A549 (cell line): ENCODE measurements at regions not wholly inside any gene's neighbourhood (a gene's known extent, or its start where the extent isn't known, plus 50 kb on each side); places are given as distances from the start of the nearest gene placed in this dataset.

ENCODE experiments used
- MAX ChIP-seq: IDR thresholded peaks from 2 replicates; pipeline ENCODE4 v1.6.1; 2012
- POLR2A ChIP-seq: IDR thresholded peaks from 2 replicates; pipeline ENCODE4 v1.6.1; 2012; ENCODE audit warnings: mild to moderate bottlenecking, low read length
- RCOR1 ChIP-seq: fragments of 150-350 bp; IDR thresholded peaks from 2 replicates; pipeline ENCODE4 v1.6.1; 2014; ENCODE audit warnings: antibody characterized with exemption, low read length, low read depth
- TF ChIP-seq, protein P1 (sequence below): fragments of >200 bp; sonication (Bioruptor Twin); formaldehyde crosslinking; IDR thresholded peaks from 3 replicates; pipeline ENCODE4 v1.5.1; 2016

- TF ChIP-seq MAX = no peak
- TF ChIP-seq, protein P1, sequence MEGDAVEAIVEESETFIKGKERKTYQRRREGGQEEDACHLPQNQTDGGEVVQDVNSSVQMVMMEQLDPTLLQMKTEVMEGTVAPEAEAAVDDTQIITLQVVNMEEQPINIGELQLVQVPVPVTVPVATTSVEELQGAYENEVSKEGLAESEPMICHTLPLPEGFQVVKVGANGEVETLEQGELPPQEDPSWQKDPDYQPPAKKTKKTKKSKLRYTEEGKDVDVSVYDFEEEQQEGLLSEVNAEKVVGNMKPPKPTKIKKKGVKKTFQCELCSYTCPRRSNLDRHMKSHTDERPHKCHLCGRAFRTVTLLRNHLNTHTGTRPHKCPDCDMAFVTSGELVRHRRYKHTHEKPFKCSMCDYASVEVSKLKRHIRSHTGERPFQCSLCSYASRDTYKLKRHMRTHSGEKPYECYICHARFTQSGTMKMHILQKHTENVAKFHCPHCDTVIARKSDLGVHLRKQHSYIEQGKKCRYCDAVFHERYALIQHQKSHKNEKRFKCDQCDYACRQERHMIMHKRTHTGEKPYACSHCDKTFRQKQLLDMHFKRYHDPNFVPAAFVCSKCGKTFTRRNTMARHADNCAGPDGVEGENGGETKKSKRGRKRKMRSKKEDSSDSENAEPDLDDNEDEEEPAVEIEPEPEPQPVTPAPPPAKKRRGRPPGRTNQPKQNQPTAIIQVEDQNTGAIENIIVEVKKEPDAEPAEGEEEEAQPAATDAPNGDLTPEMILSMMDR = no peak
- TF ChIP-seq RCOR1 = no peak
- TF ChIP-seq POLR2A = no peak
These were observed 78.0 kb upstream of the SPRY4 start for GRCh38 chr5:142402752-142403318.
